PC-9 (cell line): ENCODE measurements at regions not wholly inside any gene's neighbourhood (a gene's known extent, or its start where the extent isn't known, plus 50 kb on each side); places are given as distances from the start of the nearest gene placed in this dataset.

Experiments used
- BruUV-seq: library from RNA; stranded (reverse); fragments of 400-500 nt; replicated peaks from 2 replicates; lab custom pipeline; 2021; lab: Mats Ljungman, UMichigan
- CTCF ChIA-PET: fragments of 300-600 bp; sonication (Branson Sonifier 250); formaldehyde crosslinking; loops from one replicate; lab custom pipeline; 2022; ENCODE audit warnings: antibody characterized with exemption; lab: Charles Lee
- POLR2A ChIA-PET: fragments of 300-600 bp; sonication (Branson Sonifier 250); formaldehyde crosslinking; loops from one replicate; lab custom pipeline; 2022; ENCODE audit warnings: antibody characterized with exemption; ENCODE audit not compliant: unreplicated experiment; lab: Charles Lee
- DNase-seq, 2 experiments: peaks; one replicate each; pipeline versions ENCODE4 v3.0.0 to v3.0.0-alpha.2; 2015 to 2022; ENCODE audit warnings: mixed read lengths in 1 of 2
- H2AFZ ChIP-seq: fragments of 200-600 bp; sonication (generic); 2 replicates; pipeline ENCODE4 v1.8.1; 2017; ENCODE audit warnings: antibody characterized with exemption
- H3F3A ChIP-seq: fragments of 200-600 bp; sonication (generic); 2 replicates; pipeline ENCODE4 v1.8.1; 2017; ENCODE audit warnings: antibody characterized with exemption, mild to moderate bottlenecking, low read depth; ENCODE audit not compliant: insufficient read depth
- H3K27ac ChIP-seq: fragments of 200-600 bp; sonication (generic); 2 replicates; pipeline ENCODE4 v1.6.1; 2016; ENCODE audit warnings: mixed run types
- H3K27me3 ChIP-seq: fragments of 200-600 bp; sonication (generic); 2 replicates; pipeline ENCODE4 v1.6.1; 2016; ENCODE audit warnings: low read depth, mixed run types; ENCODE audit not compliant: insufficient read depth
- H3K36me3 ChIP-seq: fragments of 200-600 bp; sonication (generic); 2 replicates; pipeline ENCODE4 v1.6.1; 2016; ENCODE audit warnings: low read depth, mixed run types
- H3K4me1 ChIP-seq: fragments of 200-600 bp; sonication (generic); replicated peaks from 2 replicates; pipeline ENCODE4 v1.6.1; 2016; ENCODE audit warnings: mixed run types; ENCODE audit not compliant: insufficient read depth
- H3K4me2 ChIP-seq: fragments of 200-600 bp; sonication (generic); 2 replicates; pipeline ENCODE4 v1.6.1; 2017; ENCODE audit warnings: mixed run types
- H3K4me3 ChIP-seq: fragments of 200-600 bp; sonication (generic); 2 replicates; pipeline ENCODE4 v1.6.1; 2016; ENCODE audit warnings: mixed run types
- H3K79me2 ChIP-seq: fragments of 200-600 bp; sonication (generic); 2 replicates; pipeline ENCODE4 v1.6.1; 2017; ENCODE audit warnings: low read depth, mixed run types
- H3K9me2 ChIP-seq: fragments of 200-600 bp; sonication (generic); 2 replicates; pipeline ENCODE4 v1.8.1; 2017; ENCODE audit warnings: mild to moderate bottlenecking; ENCODE audit not compliant: insufficient read depth
- H3K9me3 ChIP-seq: fragments of 200-600 bp; sonication (generic); 2 replicates; pipeline ENCODE4 v1.8.1; 2016; ENCODE audit warnings: low read depth; ENCODE audit not compliant: insufficient read depth
- H4K20me1 ChIP-seq: fragments of 200-600 bp; sonication (generic); 2 replicates; pipeline ENCODE4 v1.8.1; 2017; ENCODE audit not compliant: insufficient read depth
- EZH2 ChIP-seq: fragments of 200-600 bp; sonication (generic); IDR thresholded peaks from 2 replicates; pipeline ENCODE4 v1.8.0; 2017; ENCODE audit warnings: antibody characterized with exemption, low read depth
- intact Hi-C: fragments of 100-400 bp; cut with micrococcal nuclease; formaldehyde crosslinking; loops from one replicate; pipeline ENCODE4 v1.10.0; 2022; ENCODE audit not compliant: unreplicated experiment
- TF ChIP-seq, protein P1 (sequence below): fragments of 200-600 bp; sonication (generic); conservative IDR thresholded peaks from 2 replicates; pipeline ENCODE4 v1.6.1; 2017; ENCODE audit warnings: mixed run types, antibody characterized with exemption, mild to moderate bottlenecking, moderate library complexity

DNA sequence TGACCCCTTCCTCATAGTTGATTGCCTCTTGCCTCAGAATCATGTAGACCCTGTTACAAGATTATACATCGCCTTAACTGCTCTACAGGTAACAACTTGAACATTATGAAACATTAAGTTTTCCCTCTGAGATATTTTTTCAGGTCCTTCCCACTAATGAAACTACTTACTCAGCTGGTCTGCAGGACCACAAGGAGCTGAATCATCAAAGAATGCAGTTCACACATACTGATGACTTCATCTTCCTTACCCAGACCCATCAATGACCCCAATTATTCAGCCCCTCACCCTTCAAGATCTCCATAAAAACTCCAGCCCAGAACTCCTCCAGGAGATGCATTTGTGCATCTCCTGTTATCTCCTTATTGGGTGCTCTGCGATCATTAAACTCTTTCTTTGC lies 720.9 kb downstream of the RAPGEF2 start:
- Histone ChIP-seq H3K27me3 (no peaks in the 10 kb centered on the region), H3K4me1 (no peaks in the 10 kb centered on the region), H3K9me2 (no peaks in the 10 kb centered on the region), H3K27ac (no peak overlapping the region), H3K79me2 (no peaks in the 10 kb centered on the region), H4K20me1 (no peaks in the 10 kb centered on the region), H3K36me3 (no peaks in the 10 kb centered on the region), H3K4me2 (no peak overlapping the region), H2AFZ (no peak overlapping the region), H3K9me3 (no peaks in the 10 kb centered on the region), H3K4me3 (no peak overlapping the region), H3F3A (no peaks in the 10 kb centered on the region)
- no TSS peak for BruUV-seq
- intact Hi-C loops = no loop called here
- POLR2A ChIA-PET = no interaction called here
- DNase-seq = no peak
- CTCF ChIA-PET = no interaction called here
- TF ChIP-seq EZH2 = no peak
- TF ChIP-seq, protein P1, sequence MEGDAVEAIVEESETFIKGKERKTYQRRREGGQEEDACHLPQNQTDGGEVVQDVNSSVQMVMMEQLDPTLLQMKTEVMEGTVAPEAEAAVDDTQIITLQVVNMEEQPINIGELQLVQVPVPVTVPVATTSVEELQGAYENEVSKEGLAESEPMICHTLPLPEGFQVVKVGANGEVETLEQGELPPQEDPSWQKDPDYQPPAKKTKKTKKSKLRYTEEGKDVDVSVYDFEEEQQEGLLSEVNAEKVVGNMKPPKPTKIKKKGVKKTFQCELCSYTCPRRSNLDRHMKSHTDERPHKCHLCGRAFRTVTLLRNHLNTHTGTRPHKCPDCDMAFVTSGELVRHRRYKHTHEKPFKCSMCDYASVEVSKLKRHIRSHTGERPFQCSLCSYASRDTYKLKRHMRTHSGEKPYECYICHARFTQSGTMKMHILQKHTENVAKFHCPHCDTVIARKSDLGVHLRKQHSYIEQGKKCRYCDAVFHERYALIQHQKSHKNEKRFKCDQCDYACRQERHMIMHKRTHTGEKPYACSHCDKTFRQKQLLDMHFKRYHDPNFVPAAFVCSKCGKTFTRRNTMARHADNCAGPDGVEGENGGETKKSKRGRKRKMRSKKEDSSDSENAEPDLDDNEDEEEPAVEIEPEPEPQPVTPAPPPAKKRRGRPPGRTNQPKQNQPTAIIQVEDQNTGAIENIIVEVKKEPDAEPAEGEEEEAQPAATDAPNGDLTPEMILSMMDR = no peak

DNA sequence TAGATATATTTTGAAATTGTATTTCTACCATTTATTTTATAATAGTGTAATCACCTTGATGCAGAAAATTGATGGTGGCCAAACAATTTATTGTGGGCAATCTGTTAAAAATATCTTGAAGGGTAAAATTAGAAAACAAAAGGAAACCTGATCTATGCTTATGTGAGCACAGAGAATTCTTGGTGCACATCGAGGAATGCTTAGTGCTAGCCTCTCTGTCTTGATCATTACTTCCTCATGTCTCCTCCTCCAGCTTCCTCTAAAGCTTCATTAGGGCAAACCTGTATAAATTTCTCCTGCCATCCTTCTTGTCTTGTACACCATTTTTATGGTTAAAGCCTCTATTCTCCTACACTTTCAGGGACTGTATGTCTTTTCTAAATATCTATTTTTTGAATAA lies 725.8 kb downstream of the RAPGEF2 start:
- no peaks in the 10 kb centered on the region for H3K27me3 ChIP-seq
- no peak for DNase-seq

DNA sequence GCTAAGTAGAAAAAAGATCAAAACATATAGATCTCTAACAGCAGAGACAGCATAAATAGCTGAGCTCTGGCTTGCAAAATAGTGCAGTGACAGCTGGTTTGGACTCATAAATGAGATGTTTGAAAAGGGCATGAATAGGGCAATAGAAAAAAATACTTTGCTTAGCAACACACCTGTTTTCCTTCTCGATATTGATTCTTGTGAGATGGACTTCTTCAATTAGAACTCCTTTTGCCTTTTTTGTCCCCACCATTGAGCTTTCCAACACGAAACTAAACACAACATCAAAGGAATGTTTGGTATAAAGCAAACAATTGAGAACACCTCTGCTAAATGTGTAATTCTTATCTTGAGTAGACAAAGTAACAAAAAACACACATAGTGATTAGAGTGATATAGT lies 726.3 kb downstream of the RAPGEF2 start:
- H3K4me3 ChIP-seq = no peak overlapping the region
- CTCF ChIA-PET = no interaction called here
- no peaks in the 10 kb centered on the region for H3K9me3 ChIP-seq
- DNase-seq = no peak
- TF ChIP-seq, protein P1 = no peak
- TF ChIP-seq EZH2 = no peak
- no peak overlapping the region for H3K27ac ChIP-seq
- no peaks in the 10 kb centered on the region for H3K4me1 ChIP-seq
- POLR2A ChIA-PET = no interaction called here
- no peaks in the 10 kb centered on the region for H4K20me1 ChIP-seq
- intact Hi-C loops = no loop called here
- no peaks in the 10 kb centered on the region for H3K79me2 ChIP-seq
- no peaks in the 10 kb centered on the region for H3F3A ChIP-seq
- no peaks in the 10 kb centered on the region for H3K27me3 ChIP-seq
- H3K9me2 ChIP-seq = no peaks in the 10 kb centered on the region
- H2AFZ ChIP-seq = no peak overlapping the region
- BruUV-seq = no TSS peak
- no peak overlapping the region for H3K4me2 ChIP-seq
- H3K36me3 ChIP-seq = no peaks in the 10 kb centered on the region

More for the DNA sequence above, 725.8 kb downstream of the RAPGEF2 start:
- no peaks in the 10 kb centered on the region for H3K4me1 ChIP-seq
- no peaks in the 10 kb centered on the region for H4K20me1 ChIP-seq
- H3F3A ChIP-seq = no peaks in the 10 kb centered on the region
- no peak overlapping the region for H3K4me3 ChIP-seq
- no peak for TF ChIP-seq EZH2
- TF ChIP-seq, protein P1 = no peak
- H2AFZ ChIP-seq = no peak overlapping the region
- BruUV-seq = no TSS peak
- no peaks in the 10 kb centered on the region for H3K79me2 ChIP-seq
- H3K9me3 ChIP-seq = no peaks in the 10 kb centered on the region
- ChIA-PET POLR2A (no interaction called here), CTCF (no interaction called here)
- H3K9me2 ChIP-seq = no peaks in the 10 kb centered on the region
- no peak overlapping the region for H3K4me2 ChIP-seq
- H3K27ac ChIP-seq = no peak overlapping the region
- intact Hi-C loops = no loop called here
- no peaks in the 10 kb centered on the region for H3K36me3 ChIP-seq
